ENCODE measurements at regions not wholly inside any gene's neighbourhood (a gene's known extent, or its start where the extent isn't known, plus 50 kb on each side); places are given as distances from the start of the nearest gene placed in this dataset.
"Not testable (repeated sequence)": the region's sequence is repeated elsewhere in the genome, so short reads cannot be mapped to it uniquely, and the experiment has no call there.

DNA sequence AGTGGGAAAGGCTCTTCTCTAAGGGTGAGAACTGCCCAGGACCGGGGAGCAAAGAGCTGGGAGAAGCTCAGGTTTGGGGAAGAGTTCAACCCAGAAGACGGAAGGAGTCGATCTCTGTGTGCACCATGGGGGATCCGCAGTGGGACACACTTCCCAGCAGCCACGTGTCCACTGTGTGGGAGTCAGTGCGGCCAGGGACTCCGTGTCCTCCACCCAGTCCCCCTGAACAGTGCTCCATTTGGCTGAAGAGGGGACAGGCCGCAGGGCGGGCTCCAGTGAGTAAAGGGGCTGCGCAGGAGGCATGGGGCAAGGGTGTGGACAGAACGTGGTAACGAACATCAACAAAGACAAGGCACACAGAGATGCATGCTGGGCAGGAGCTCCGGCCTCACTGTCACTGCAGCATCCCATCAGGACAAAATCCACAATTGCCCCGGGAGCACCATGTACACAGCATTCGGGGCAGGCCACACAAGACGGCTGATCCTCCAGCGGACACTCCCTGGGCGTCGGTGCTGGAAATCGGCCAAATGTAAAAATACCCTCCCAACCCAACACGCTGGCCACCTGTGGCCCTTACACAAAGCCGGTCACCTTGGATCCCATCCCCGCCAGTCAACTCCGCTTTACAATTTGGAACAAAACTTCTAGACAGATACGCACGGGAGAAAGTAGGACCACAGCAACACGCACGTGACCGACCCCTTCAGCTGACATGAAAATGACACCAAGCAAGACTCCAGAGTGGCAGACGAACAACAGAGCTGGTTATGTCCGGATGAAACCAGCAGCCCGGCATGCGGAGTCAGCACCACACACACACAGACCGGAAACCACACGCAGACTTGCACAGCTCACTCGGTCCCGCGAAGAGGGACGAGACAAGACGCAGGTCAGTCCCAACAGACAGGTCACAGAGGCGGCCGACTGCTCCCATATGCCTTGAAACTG is 366.8 kb downstream of the SHANK2 start:
- DNase-seq: peak in 3 of 56 donors; percentile 13 to 26 (median 19)

DNA sequence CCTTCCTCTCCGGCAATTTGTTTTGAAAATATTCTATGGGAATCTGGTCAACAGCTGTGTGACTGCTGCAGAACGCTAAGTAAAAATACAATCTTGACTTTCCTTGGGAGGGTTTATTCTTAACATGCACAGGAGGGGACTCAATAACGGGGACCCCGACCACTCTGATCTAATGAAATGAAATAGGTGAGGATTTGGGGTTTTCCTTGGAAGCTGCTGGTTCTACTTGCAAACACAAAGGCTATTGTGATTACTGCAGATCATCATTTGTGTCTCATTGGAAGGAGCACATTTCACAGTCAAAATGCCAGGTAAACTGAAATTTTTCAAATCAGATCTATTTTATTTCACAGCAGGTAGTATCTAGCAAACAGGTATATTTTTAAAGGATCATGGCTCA is 366.1 kb downstream of the SHANK2 start:
- no peak for DNase-seq

DNA sequence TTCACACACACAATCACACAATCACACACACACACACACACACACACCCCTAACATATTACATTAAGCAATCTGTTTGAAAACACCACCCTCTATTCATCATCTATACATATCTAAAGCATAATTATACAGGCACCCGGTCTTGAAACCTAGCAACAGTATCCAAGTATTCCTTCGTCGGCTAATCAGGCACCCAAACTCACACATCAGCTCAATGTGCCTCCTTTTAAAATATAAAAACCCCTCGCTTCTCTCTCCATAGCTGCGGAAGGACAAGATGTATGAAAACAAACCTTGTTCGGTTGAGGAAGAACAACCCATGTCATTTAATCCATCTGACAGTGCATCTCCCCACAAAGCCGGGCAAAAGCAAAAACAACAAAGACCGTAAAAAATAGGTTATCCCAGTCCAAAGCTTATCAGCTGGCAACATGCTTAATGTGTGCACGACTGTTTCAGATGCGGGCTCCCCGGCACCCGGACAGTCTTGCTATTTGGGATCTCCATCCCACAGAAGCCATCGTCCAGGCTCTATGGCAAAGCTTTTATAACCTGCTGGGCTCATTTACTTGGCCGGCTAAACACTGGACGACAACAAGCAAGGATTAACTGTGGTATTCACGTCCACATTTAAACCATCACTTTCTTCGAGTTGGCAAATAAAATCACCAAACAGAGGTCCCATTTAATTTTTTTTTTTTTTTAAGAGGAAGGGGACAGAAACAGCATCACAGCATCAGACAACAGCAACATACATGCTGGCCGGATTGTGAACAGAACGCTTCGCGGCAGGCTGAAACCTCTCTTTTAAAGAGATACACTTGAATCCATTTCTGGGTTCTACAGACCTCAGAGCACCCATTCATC is 365.5 kb downstream of the SHANK2 start:
- DNase-seq: no peak

DNA sequence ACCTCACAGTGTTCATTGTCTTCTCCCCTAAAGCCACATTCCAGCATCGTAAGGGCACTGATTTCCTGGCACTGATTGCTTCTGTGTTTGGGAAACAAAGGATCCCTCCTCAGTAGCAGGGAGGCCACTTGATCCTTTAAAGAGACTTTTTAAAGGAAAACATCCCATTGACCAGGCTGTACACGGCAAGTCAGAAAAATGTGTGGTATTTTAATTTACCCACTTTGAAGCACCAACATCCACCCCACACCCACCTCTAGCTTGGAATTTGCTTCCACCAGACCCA is 364.9 kb downstream of the SHANK2 start:
- DNase-seq: no peak

DNA sequence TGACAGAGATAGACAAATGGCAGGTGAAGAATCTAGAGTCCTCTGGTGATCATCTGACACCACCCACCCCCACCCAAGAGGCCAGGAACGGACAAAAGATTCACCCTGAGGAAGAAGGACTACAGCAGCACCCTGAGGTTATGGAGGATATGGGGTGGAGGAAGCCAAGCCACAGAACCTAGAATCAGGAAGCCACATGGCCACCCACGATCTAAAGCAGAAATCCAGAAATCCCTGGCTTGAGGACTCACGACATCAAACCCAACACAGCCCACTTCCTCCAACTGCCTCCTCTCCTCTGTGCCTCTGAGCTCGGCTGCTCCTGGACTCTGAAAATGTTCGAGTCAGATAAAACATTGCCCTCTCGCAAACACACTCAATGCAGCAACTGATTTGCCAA is 364.3 kb downstream of the SHANK2 start:
- no peak for DNase-seq

DNA sequence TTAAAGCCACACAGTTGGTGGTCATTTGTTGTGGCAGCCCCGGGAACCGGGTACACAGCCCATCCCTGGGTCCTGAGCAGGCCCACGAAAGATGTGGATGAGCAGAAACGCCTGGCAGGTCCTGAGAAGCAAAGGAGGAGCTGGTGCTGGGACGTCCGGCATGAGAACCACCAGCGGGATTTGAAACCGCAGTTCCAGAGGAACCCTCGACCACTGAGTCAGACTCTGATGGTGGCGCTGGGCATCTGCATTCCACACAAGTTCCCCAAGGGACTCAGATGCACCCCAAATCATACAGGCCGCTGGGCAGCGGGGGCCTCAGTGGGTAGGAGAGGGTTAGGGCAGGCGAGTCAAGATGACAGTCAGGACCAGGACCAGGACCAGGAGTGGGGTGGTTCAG is 363.0 kb downstream of the SHANK2 start:
- DNase-seq: no peak

DNA sequence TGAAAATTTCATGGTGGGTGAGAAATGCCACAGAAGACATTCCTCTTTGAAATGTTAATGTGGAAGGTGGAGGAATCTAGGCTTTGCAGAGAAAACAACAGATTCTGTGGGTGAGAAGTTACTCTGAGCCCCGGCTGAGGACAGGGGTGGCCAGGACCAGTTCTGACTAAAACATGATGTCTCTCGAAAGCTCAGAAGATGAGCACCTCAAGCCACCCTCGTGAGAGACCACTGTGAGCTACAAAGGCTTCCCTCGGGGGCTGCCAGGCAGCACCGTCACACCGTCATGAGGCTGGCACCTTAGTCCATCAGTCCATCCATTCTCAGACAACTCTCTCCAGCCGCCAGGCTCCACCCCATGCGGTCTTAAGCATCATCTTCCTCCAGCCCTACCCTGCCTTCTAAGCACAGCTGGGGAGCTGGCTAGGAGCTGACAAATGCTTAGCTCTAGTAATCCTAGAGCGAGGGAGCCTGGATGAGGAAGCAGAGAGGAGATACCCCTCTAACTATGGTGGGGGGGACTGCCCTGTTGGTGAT is 360.5 kb downstream of the SHANK2 start:
- no peak for DNase-seq

DNA sequence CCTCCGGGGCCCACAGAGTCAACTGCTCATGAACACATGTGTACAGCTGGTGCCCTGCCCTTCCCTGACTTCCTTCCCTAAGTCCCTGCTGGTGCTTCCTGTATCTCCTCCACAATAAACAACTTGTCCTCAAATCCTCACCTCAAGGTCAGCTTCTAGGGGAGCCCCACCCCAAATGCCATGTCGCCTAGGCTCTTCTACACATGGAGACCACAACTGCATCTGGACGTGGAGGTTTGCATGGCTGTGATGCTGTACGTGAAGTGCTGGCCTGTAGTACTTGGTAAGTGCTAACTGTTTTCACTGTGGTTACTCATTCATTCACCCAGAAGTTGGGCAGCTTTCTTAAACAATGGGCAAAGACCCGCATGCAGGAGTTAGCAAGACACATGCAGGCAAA is 359.5 kb downstream of the SHANK2 start:
- no peak for DNase-seq

DNA sequence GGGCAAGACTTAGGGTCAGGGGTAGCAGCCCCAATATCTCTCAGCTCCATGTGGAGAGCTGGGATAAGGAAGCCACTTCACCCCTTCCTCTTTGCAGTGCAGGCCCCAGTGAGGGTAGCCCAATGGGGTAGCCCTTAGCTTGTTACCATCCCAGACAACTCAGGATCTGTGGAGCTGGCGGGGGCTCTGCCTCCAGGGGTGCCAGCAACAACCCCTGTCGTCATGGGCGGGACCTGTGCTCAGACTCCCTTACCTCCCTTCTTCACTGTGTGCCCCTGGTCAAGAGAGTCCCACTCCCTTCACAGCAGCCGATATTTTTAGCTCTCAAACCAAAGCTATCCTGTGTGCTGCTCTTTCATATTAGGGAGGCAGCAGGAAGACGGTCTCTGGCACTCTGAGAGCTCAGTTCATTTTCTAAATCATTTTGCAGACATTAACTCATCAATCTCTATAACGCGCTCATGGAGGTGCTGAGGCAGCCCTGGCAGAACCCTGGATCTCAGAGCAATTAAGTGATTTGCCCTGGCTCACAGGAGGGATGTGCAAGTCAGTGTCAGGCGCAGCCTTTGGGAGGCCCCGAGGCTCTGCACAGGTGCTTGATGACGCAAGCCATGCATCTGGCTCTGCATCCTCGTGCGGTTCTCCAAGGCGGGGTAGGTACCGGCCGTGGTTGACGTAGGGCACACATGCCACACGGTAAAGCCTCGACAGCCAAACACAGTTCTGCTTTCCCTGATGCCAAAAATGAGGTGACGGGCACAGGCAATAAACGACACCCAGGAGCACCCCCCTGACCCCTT is 357.6 kb downstream of the SHANK2 start:
- DNase-seq: no peak

DNA sequence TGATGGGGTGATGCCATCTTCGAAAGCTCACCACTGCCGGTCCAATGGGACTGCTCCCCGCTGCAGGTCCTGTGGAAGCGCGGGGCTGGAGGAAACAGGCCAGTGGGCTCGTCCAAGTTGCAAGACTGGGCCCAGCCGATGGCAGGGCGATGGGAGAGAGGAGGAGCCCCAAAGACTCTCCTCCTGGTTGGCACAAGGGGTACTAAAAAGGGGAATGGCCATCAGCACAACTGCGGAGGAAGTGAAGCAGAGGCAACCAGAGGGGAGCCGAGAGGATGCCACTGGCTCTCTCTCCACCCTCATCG is 357.1 kb downstream of the SHANK2 start:
- DNase-seq: no peak

DNA sequence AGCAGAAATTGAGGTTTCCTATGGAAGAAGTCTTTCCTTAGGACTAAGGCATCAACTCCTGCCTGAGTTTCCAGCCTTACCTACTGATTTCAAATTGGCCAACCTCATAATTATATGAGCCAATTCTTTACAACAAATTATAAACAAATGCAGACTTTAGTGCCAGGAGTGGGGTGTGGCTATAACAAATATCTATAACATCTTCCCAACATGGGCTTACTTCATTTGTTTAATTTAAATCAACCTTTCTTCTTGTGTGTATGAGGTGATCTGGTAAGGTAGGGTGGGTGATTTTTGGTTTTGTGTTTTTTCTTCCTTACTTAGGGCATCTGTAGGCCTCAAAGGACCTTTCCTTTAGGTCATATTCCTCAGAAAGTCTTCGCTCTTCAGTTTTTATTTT is 354.9 kb downstream of the SHANK2 start:
- no peak for DNase-seq

DNA sequence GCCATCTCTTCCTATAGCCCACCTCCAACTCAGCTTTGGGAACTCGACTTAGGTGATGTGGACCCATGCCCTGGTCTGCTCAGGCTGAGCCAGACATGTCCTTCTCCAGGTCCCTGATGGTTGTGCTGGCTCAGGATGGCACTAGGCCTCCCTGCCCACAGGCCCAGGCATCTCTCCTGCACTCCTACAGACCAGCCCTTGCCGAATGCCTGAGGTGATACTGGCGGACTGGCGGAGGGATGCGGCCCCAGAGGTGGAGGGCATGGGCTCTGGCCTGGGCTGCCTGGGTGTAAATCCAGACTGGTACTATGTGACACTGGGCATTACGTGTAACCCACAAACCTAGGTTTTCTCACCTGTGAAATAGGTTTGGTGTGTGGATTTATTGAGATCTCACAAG is 352.8 kb downstream of the SHANK2 start:
- no peak for DNase-seq

DNA sequence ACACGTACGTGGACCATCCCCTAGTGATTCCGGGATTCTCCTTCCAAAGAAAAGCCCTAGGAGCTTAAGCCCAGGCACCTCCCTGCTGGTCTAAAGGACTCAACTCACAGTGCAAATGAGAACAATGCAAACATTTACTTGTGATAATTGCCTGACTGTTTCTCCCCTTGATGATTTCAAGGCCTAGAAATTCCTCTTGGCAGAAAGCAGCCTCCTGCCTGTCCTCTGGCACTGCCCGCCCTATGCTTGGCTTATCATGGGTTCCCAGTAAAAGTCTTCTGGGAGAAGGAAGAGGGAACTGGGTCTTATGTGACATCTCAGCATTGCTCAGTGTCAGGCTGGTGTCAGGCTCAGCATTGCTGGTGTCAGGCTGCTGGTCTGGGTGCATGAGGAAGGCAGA is 351.8 kb downstream of the SHANK2 start:
- DNase-seq: no peak

DNA sequence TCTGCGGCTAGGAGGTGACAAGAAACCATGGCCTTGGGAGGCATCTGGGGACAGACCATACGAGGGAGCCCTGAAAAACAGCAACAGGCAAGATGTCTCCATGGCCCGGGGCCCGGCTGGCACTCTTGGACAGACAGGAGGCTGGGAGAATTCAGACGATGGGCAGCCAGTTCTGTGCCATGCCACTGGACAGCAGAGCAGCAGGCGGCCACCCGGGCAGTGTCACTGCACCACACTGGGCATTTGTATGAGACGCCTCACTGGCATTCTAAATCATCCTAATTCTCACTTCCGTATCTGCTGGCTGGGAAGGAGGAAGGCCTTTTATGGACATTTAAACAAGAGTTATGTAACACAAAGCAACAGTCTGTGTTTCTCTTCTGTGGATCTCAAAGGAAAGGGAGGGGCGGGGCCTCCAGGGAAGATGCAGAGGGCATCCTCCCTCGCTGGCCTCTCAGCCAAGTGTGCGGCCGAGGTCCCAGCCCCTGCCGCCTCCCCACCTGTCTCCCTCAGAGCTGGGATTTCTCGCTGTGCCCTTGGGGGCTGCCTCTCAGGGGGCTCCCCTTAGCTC is 350.3 kb downstream of the SHANK2 start:
- peak in 4 of 56 donors; percentile 5 to 24 (median 12) for DNase-seq

DNA sequence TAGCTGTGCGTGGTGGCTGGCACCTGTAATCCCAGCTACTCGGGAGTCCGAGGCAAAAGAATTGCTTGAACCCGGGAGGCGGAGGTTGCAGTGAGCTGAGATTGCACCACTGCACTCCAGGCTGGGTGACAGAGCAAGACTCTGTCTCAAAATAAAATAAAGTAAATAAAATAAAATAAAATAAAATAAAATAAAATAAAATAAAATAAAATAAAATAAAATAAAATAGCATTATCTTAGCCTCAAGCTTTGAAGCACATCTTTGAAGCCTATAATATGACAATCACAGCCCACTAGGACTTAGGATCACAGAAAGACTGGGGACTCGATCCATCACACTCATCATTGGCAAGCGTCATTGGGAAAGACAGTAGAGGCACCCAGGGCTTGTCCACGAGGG is 349.1 kb downstream of the SHANK2 start:
- DNase-seq: not testable (repeated sequence)

DNA sequence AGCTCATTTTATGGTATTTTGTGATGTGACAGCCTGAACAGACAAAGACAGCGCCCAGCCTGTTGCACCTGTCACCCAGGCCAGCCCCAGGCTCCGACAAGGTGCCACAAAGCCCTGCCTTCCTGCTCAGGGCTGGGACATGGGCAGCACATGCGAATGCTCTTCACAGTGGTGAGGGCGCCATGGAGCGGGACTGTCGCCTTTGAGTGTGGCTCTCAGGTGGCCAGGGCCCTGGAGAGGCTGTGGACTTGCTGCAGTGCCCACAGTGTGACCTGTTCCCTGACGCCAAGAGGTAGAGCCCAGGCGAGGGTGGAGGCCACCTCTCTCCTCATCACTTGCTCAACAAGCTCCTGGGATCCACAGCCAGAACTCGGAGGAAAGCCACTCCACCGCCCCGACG is 346.3 kb downstream of the SHANK2 start:
- no peak for DNase-seq

DNA sequence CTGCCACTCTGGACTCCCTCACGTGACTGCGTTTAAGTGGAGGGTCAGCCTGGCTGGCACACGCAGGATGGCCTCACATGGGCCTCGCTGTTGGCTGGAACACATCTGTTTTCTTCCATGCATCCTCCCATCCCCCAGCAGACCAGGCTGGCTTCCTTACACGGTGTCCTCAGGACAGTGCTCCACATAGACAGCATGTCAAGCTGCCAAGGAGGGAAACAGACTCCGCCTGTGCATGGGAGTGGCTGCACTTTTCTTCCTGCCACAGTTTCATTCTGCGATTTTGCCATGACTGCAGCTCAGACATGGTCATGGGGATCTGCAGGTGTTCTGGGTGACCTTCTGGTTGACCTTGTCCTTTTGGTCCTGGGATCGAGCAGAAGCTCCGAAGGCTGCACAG is 344.2 kb downstream of the SHANK2 start:
- no peak for DNase-seq

DNA sequence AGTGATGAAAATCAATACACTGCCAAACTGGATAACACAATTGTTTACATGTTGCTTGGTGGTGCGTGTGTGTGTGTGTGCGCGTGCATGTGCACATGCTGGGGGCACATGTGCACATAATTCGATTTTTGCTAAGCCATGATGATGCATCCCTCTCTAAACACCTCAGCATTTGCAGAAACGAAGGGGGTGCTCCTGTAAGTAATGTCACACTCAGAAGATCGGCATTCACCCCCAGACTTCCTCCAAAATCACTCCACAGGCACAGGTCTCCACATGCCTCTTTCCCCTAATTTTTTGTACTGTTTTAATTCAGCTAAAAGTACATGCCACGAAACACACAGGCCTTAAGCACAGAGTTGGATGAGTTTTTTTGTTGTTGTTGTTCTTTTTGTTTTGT is 341.5 kb downstream of the SHANK2 start:
- DNase-seq: no peak

DNA sequence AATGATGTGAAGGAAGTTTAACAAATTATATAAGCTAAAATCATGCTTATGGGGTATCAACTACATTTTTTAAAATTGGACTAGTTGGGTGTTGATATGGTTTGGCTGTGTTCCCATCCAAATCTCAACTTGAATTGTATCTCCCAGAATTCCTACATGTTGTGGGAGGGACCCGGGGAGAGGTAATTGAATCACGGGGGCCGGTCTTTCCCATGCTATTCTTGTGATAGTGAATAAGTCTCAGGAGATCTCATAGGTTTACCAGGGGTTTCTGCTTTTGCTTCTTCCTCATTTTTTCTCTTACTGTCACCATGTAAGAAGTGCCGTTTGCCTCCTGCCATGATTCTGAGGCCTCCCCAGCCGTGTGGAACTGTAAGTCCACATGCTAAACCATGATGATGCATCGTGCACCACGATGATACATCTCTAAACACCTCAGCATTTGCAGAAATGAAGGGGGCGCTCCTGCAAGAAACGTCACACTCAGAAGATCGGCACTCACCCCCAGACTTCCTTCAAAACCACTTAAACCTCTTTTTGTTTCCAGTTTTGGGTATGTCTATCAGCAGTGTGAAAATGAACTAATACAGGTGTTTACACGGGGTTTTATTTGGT is 340.0 kb downstream of the SHANK2 start:
- DNase-seq: peak in 17 of 56 donors; percentile 7 to 75 (median 33)

DNA sequence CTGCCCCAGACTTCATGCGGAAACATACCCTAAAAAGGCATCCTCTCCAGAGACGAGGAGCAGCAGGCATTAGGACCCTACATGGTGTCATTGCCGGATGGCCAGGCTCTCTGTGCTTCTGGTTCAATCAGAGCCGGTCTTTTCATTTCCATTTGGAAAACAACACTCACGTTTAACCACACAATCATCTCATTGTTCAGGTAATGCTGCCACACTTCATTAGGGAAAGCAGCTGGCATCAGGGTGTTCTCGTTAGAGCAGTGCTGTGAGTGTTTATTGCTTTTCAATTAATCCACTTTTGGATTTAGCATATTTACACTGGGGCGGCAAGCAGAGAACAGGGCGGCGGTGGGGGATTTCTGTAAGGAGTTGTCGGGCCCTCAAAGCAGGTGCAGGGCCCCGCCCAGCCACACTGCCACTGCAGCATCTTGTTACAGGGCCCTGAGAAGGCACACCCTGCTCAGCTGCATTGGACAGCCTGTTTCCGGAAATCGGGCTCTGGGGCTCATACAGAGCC is 338.6 kb downstream of the SHANK2 start:
- DNase-seq: peak in 4 of 56 donors; percentile 9 to 26 (median 14)

DNA sequence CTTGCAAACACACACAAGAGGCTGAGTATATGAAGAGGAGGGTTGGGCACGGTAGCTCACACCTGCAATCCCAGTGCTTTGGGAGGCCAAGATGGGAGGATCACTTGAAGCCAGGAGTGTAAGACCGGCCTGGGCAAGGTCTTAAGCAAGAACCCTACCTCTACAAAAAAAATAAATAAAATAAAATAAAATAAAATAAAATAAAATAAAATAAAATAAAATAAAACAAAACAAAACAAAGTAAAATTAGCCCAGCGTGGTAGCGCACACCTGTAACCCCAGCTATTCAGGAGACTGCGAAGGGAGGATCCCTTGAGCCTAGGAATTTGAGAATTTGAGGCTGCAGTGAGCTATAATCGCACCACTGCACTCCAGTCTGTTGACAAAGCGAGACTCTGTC is 337.9 kb downstream of the SHANK2 start:
- no peak for DNase-seq
